Adipose tissue (tissue), 3 donors: ENCODE measurements at regions not wholly inside any gene's neighbourhood (a gene's known extent, or its start where the extent isn't known, plus 50 kb on each side); places are given as distances from the start of the nearest gene placed in this dataset.

ENCODE experiments used
- H3K27ac ChIP-seq: one replicate; pipeline ENCODE4 v1.5.1; 2013; ENCODE audit warnings: low read depth, low read length
- WGBS, 3 donors: extraction: QIAGEN DNeasy Blood & Tissue Kit; methylation state at CpG; one replicate each; pipeline ENCODE4 v1.1.7; 2013; 5-methylcytosine and 5-hydroxymethylcytosine counted together
- donor health status: healthy with polysubstance abuse.
- donor health status: Bipolar disorder and iron deficiency.
- donor health status: healthy.

- no peak overlapping the region for H3K27ac ChIP-seq
- 51 to 83% (median 68%) methylated on average over 3 of the region's 3 CpGs for WGBS, 3 donors
Measured at GRCh38 chr17:55668312-55668920, 54.2 kb downstream of the TMEM100 start.

- WGBS, 3 donors = 54 to 62% (median 55%) methylated on average over 2 of the region's 2 CpGs
- H3K27ac ChIP-seq = no peak overlapping the region
Measured at GRCh38 chr17:55666806-55667205, 55.9 kb downstream of the TMEM100 start.

- WGBS, 3 donors = 44 to 68% (median 59%) methylated on average over 3 of the region's 3 CpGs
- no peak overlapping the region for H3K27ac ChIP-seq
Measured at GRCh38 chr17:55664287-55664686, 58.4 kb downstream of the TMEM100 start.

GRCh38 chr17:55663400-55663799, 59.3 kb downstream of the TMEM100 start:
- H3K27ac ChIP-seq = no peak overlapping the region

- 56 to 79% (median 77%) methylated on average over 10 of the region's 10 CpGs for WGBS, 3 donors
- no peak overlapping the region for H3K27ac ChIP-seq
Measured at GRCh38 chr17:55661963-55662834, 60.5 kb downstream of the TMEM100 start.

- WGBS, 3 donors = 64 to 86% (median 80%) methylated on average over 2 of the region's 2 CpGs
- no peak overlapping the region for H3K27ac ChIP-seq
Measured at GRCh38 chr17:55661256-55661758, 61.4 kb downstream of the TMEM100 start.

- 18 to 28% (median 18%) methylated on average over 2 of the region's 2 CpGs for WGBS, 3 donors
- H3K27ac ChIP-seq = no peak overlapping the region
Measured at GRCh38 chr17:55660178-55660886, 62.3 kb downstream of the TMEM100 start.

- no peak overlapping the region for H3K27ac ChIP-seq
- WGBS, 3 donors = 75 to 81% (median 76%) methylated on average over 2 of the region's 2 CpGs
Measured at GRCh38 chr17:55659661-55660060, 63.0 kb downstream of the TMEM100 start.

- H3K27ac ChIP-seq = no peak overlapping the region
Measured at GRCh38 chr17:55655777-55656176, 66.9 kb downstream of the TMEM100 start.

- H3K27ac ChIP-seq = no peak overlapping the region
- 45 to 72% (median 56%) methylated on average over 5 of the region's 5 CpGs for WGBS, 3 donors
Measured at GRCh38 chr17:55654821-55655220, 67.8 kb downstream of the TMEM100 start.

- WGBS, 3 donors = 48 to 77% (median 61%) methylated on average over 2 of the region's 2 CpGs
Measured at GRCh38 chr17:55654022-55654421, 68.6 kb downstream of the TMEM100 start.

GRCh38 chr17:55652825-55653224, 69.8 kb downstream of the TMEM100 start:
- WGBS, 3 donors = 70 to 92% (median 72%) methylated on average over 2 of the region's 2 CpGs
- no peak overlapping the region for H3K27ac ChIP-seq

More at GRCh38 chr17:55654022-55654421, 68.6 kb downstream of the TMEM100 start:
- no peak overlapping the region for H3K27ac ChIP-seq

- H3K27ac ChIP-seq = no peak overlapping the region
- 46 to 82% (median 71%) methylated on average over 2 of the region's 2 CpGs for WGBS, 3 donors
Measured at GRCh38 chr17:55652114-55652823, 70.4 kb downstream of the TMEM100 start.

- 70 to 89% (median 87%) methylated on average over 3 of the region's 3 CpGs for WGBS, 3 donors
Measured at GRCh38 chr17:55649957-55650597, 72.6 kb downstream of the TMEM100 start.

GRCh38 chr17:55648086-55648485, 74.6 kb downstream of the TMEM100 start:
- no peak overlapping the region for H3K27ac ChIP-seq
- WGBS, 3 donors = 53 to 79% (median 73%) methylated on average over 2 of the region's 2 CpGs

More at GRCh38 chr17:55649957-55650597, 72.6 kb downstream of the TMEM100 start:
- H3K27ac ChIP-seq = no peak overlapping the region

GRCh38 chr17:55645361-55645760, 77.3 kb downstream of the TMEM100 start:
- WGBS, 3 donors = 79 to 97% (median 95%) methylated on average over 2 of the region's 2 CpGs
- H3K27ac ChIP-seq = no peak overlapping the region

- no peak overlapping the region for H3K27ac ChIP-seq
- 80 to 84% (median 82%) methylated on average over 5 of the region's 5 CpGs for WGBS, 3 donors
Measured at GRCh38 chr17:55644346-55644745, 78.3 kb downstream of the TMEM100 start.

- WGBS, 3 donors = 45 to 62% (median 57%) methylated on average over 1 of the region's 1 CpG
Measured at GRCh38 chr17:55642741-55643140, 79.9 kb downstream of the TMEM100 start.

More at GRCh38 chr17:55642741-55643140, 79.9 kb downstream of the TMEM100 start:
- H3K27ac ChIP-seq = no peak overlapping the region
